ENCODE measurements at regions not wholly inside any gene's neighbourhood (a gene's known extent, or its start where the extent isn't known, plus 50 kb on each side); places are given as distances from the start of the nearest gene placed in this dataset.
"Not testable (repeated sequence)": the region's sequence is repeated elsewhere in the genome, so short reads cannot be mapped to it uniquely, and the experiment has no call there.

GRCh38 chr3:5358911-5359310 lies 171.4 kb downstream of the EDEM1 start:
- Mint-ChIP-seq H3K4me1 (ENCODE audit: low read depth) (peaks cover 2% of the 10 kb centered on the region), H3K27ac (no peak overlapping the region), H3K4me3 (ENCODE audit: low read depth) (no peak overlapping the region), H3K27me3 (peaks cover 3% of the 10 kb centered on the region), H3K9me3 (ENCODE audit: low read depth) (peaks cover 15% of the 10 kb centered on the region), H3K36me3 (ENCODE audit: insufficient read depth) (no peaks in the 10 kb centered on the region)
- TF ChIP-seq CTCF (IDR thresholded peaks at IDR 0.05; ENCODE audit: unreplicated experiment): no peak
- DNase-seq (ENCODE audit: low spot score, unreplicated experiment): no peak

DNA sequence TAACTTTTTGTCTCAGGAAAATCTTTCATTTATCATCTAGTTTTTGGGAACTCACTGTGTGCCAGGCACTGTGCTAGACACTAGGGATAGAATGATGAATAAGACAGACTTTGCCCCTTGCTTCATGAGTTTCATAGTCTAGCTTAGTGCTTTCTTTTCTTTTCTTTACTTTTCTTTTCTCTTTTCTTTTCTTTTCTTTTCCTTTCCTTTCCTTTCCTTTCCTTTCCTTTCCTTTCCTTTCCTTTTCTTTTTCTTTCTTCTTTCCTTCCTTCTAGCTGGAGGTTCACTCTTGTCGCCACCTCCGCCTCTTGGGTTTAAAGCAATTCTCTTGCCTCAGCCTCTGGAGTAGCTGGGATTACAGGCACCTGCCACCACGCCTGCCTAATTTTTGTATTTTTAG lies 172.9 kb downstream of the EDEM1 start:
- Mint-ChIP-seq H3K27me3 (no peaks in the 10 kb centered on the region), H3K4me3 (ENCODE audit: low read depth) (no peak overlapping the region), H3K4me1 (ENCODE audit: low read depth) (peaks cover 2% of the 10 kb centered on the region), H3K9me3 (ENCODE audit: low read depth) (peaks cover 15% of the 10 kb centered on the region), H3K27ac (no peak overlapping the region), H3K36me3 (ENCODE audit: insufficient read depth) (no peaks in the 10 kb centered on the region)
- no peak for TF ChIP-seq CTCF (IDR thresholded peaks at IDR 0.05; ENCODE audit: unreplicated experiment)
- DNase-seq (ENCODE audit: low spot score, unreplicated experiment): no peak

GRCh38 chr3:5366746-5367145 lies 179.2 kb downstream of the EDEM1 start:
- no peaks in the 10 kb centered on the region for H3K36me3 Mint-ChIP-seq (ENCODE audit: insufficient read depth)
- H3K9me3 Mint-ChIP-seq (ENCODE audit: low read depth): peaks cover 7% of the 10 kb centered on the region
- no peak for TF ChIP-seq CTCF (IDR thresholded peaks at IDR 0.05; ENCODE audit: unreplicated experiment)
- H3K27me3 Mint-ChIP-seq: no peaks in the 10 kb centered on the region
- no peak for DNase-seq (ENCODE audit: low spot score, unreplicated experiment)
- no peak overlapping the region for H3K4me3 Mint-ChIP-seq (ENCODE audit: low read depth)
- H3K27ac Mint-ChIP-seq: no peak overlapping the region
- peaks cover 2% of the 10 kb centered on the region for H3K4me1 Mint-ChIP-seq (ENCODE audit: low read depth)

DNA sequence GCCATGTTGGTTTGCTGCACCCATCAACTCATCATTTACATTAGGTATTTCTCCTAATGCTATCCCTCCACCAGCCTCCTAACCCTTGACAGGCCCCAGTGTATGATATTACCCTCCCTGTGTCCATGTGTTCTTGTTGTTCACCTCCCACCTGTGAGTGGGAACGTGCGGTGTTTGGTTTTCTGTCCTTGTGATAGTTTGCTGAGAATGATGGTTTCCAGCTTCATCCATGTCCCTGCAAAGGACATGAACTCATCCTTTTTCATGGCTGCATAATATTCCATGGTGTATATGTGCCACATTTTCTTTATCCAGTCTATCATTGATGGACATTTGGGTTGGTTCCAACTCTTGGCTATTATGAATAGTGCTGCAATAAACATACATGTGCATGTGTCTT lies 184.0 kb downstream of the EDEM1 start:
- H3K27me3 Mint-ChIP-seq; H3K4me3 Mint-ChIP-seq (ENCODE audit: low read depth); H3K36me3 Mint-ChIP-seq (ENCODE audit: insufficient read depth); H3K27ac Mint-ChIP-seq; DNase-seq (ENCODE audit: low spot score, unreplicated experiment): not testable (repeated sequence)
- Mint-ChIP-seq H3K9me3 (ENCODE audit: low read depth) (peaks cover 17% of the 10 kb centered on the region), H3K4me1 (ENCODE audit: low read depth) (peaks cover 15% of the 10 kb centered on the region)

- peaks cover 37% of the 10 kb centered on the region for H3K9me3 Mint-ChIP-seq (ENCODE audit: low read depth)
- H3K27ac Mint-ChIP-seq: no peak overlapping the region
- no peak overlapping the region for H3K4me3 Mint-ChIP-seq (ENCODE audit: low read depth)
- peak; percentile 33 for DNase-seq (ENCODE audit: low spot score, unreplicated experiment)
- TF ChIP-seq CTCF (IDR thresholded peaks at IDR 0.05; ENCODE audit: unreplicated experiment): no peak
- peaks cover 17% of the 10 kb centered on the region for H3K4me1 Mint-ChIP-seq (ENCODE audit: low read depth)
- H3K27me3 Mint-ChIP-seq: no peaks in the 10 kb centered on the region
- H3K36me3 Mint-ChIP-seq (ENCODE audit: insufficient read depth): peaks cover 1% of the 10 kb centered on the region
Measured at GRCh38 chr3:5376761-5377160, 189.3 kb downstream of the EDEM1 start.

- Mint-ChIP-seq H3K9me3 (ENCODE audit: low read depth) (peaks cover 33% of the 10 kb centered on the region), H3K4me1 (ENCODE audit: low read depth) (peaks cover 14% of the 10 kb centered on the region)
- not testable (repeated sequence) for H3K27me3 Mint-ChIP-seq; DNase-seq (ENCODE audit: low spot score, unreplicated experiment); H3K4me3 Mint-ChIP-seq (ENCODE audit: low read depth); H3K36me3 Mint-ChIP-seq (ENCODE audit: insufficient read depth); H3K27ac Mint-ChIP-seq
Measured at GRCh38 chr3:5379266-5379665, 191.8 kb downstream of the EDEM1 start.

DNA sequence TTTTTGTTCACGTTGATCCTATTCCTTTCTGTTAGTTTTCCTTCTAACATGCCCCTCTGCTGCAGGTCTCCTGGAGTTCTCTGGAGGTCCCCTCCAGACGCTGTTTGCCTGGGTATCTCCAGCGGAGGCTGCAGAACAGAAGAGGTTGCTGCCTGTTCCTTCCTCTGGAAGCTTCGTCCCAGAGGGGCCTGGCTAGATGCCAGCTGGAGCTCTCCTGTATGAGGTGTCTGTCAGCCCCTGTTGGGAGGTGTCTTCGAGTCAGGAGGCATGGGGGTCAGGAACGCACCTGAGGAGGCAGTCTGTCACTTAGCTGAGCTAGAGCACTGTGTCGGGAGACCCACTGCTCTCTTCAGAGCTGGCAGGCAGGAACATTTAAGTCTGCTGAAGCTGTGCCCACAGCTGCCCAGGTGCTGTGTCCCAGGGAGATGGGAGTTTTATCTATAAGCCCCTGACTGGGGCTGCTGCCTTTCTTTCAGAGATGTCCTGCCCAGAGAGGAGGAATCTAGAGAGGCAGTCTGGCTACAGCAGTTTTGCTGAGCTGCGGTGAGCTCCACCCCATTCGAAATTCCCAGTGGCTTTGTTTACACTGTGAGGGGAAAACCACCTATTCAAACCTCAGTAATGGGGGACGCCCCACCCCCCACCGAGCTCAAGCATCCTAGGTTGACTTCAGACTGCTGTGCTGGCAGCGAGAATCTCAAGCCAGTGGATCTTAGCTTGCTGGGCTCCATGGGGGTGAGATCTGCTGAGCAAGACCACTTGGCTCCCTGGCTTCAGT lies 196.2 kb downstream of the EDEM1 start:
- H3K27me3 Mint-ChIP-seq: not testable (repeated sequence)

More for the DNA sequence above, 196.2 kb downstream of the EDEM1 start:
- H3K9me3 Mint-ChIP-seq (ENCODE audit: low read depth): peaks cover 29% of the 10 kb centered on the region
- not testable (repeated sequence) for DNase-seq (ENCODE audit: low spot score, unreplicated experiment); H3K36me3 Mint-ChIP-seq (ENCODE audit: insufficient read depth); H3K27ac Mint-ChIP-seq; H3K4me1 Mint-ChIP-seq (ENCODE audit: low read depth); H3K4me3 Mint-ChIP-seq (ENCODE audit: low read depth)
